HG02623 (cell line): ENCODE measurements at regions not wholly inside any gene's neighbourhood (a gene's known extent, or its start where the extent isn't known, plus 50 kb on each side); places are given as distances from the start of the nearest gene placed in this dataset.

ENCODE experiments used
- ATAC-seq: cut with Tn5 transposase; IDR thresholded peaks from one replicate; pipeline ENCODE4 v1.9.1; 2021; ENCODE audit warnings: moderate library complexity; ENCODE audit not compliant: unreplicated experiment

GRCh38 chr18:60319129-60319528, 53.4 kb downstream of the MC4R start:
- ATAC-seq, result no peak

- ATAC-seq, result no peak
Measured at GRCh38 chr18:60311676-60312360, 60.8 kb downstream of the MC4R start.

GRCh38 chr18:60295674-60296073, 76.9 kb downstream of the MC4R start:
- ATAC-seq, result no peak

- ATAC-seq, result no peak
Measured at GRCh38 chr18:60292186-60292585, 80.4 kb downstream of the MC4R start.

DNA sequence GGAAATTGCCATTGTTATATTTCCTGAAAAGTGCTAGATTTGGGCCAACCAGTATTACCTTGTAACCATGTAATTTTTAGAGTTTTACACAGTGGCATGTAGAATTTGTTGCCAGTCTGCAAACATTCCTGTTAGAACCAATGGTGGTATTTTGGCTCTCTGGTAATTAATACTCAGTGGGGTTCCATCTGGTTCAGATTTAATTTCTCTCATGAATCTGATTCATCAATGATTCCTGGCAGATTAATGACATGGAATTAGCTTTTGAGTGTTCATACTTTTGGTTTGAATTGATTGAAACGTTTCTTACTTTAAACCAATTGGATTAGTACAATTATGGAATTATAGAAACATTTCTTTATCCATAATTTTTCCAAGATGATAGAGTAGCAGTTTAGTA, 93.2 kb downstream of the MC4R start:
- no peak for ATAC-seq

DNA sequence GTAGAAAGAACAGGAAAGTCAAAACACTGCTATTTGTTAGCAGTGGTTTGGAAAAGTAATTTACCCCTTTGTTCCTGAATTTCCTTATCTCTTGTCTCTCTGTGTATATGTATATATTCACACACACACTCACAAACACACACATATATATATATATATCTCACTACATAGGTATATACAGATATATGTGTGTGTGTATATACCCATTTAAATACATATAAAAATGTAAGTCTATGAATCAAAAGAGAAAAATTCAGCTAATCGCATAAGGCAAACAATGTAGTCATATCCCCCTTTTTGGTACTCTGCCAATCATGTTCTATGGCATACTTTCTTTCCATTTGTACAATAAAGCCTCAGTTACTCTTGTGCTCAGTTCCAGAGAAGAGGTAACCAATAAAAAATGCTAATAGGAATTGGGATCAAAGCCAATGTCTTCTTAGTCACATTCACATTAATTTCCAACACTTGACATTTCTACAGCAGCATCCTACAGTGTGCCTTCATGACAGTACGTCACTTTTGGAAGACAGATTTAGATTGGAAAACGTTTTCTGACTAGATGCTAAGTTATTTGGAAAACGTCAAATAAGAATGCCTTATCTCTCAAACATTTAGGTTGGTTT, 94.6 kb downstream of the MC4R start:
- ATAC-seq, result no peak

DNA sequence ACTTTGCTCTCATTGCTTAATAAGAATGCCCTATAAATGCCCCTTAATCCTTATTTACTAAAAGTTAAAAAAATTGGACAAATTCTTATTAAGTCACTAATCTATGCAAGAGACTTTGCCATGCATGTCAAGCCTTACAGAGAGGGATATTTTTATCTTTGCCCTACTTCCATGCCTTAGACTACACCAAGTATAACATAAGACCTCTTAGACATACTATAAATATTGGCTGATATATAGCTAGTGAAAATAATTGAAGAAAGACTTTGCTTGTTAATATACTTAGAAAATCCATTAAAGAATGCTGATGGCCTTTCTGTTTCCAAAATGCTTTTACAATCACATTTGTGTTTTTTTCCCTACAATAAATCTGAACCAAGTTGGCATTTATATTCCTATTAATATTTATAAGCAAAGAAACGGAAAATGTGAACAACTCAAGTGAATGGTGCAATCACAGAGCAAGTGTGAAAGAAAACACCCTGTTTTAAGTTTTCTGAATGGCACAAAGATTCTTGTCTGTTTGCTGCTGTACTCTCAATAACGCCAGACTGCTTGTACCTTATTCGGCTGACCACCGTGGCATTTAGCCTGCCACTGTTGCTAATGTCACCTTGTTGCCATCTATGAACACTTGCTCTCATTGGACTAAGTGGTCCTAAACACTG, 105.0 kb downstream of the MC4R start:
- no peak for ATAC-seq

- no peak for ATAC-seq
Measured at GRCh38 chr18:60266558-60266957, 106.0 kb downstream of the MC4R start.

- ATAC-seq, result peak; percentile 93
Measured at GRCh38 chr18:60259052-60259681, 113.4 kb downstream of the MC4R start.

GRCh38 chr18:60249388-60249787, 123.2 kb downstream of the MC4R start:
- no peak for ATAC-seq

GRCh38 chr18:60248336-60249330, 123.9 kb downstream of the MC4R start:
- no peak for ATAC-seq

GRCh38 chr18:60247103-60247502, 125.5 kb downstream of the MC4R start:
- peak; percentile 74 for ATAC-seq

DNA sequence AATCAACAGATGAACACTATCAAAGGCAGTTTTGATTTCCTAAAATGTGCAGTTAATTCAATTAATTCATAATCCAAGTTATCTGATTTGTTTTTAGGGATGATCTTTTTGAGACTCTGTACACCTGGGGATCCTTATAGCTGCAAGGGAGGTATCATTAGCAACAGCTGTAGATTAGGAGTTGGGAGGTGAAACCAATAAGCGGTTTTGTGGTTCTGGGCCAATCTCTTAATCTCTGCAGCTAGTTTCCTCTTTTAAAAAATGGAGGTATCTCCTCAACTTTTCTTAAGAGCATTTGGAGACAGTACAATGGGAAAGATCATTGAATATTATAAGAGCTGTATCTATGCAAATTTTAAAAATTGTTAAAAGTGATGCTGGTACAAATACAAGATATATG, 126.0 kb downstream of the MC4R start:
- ATAC-seq, result peak; percentile 75

- ATAC-seq, result no peak
Measured at GRCh38 chr18:60245096-60245495, 127.5 kb downstream of the MC4R start.

GRCh38 chr18:60239024-60239710, 133.4 kb downstream of the MC4R start:
- ATAC-seq, result peak; percentile 92

GRCh38 chr18:60235164-60235563, 137.4 kb downstream of the MC4R start:
- no peak for ATAC-seq

GRCh38 chr18:60232541-60232940, 140.0 kb downstream of the MC4R start:
- peak; percentile 54 for ATAC-seq

DNA sequence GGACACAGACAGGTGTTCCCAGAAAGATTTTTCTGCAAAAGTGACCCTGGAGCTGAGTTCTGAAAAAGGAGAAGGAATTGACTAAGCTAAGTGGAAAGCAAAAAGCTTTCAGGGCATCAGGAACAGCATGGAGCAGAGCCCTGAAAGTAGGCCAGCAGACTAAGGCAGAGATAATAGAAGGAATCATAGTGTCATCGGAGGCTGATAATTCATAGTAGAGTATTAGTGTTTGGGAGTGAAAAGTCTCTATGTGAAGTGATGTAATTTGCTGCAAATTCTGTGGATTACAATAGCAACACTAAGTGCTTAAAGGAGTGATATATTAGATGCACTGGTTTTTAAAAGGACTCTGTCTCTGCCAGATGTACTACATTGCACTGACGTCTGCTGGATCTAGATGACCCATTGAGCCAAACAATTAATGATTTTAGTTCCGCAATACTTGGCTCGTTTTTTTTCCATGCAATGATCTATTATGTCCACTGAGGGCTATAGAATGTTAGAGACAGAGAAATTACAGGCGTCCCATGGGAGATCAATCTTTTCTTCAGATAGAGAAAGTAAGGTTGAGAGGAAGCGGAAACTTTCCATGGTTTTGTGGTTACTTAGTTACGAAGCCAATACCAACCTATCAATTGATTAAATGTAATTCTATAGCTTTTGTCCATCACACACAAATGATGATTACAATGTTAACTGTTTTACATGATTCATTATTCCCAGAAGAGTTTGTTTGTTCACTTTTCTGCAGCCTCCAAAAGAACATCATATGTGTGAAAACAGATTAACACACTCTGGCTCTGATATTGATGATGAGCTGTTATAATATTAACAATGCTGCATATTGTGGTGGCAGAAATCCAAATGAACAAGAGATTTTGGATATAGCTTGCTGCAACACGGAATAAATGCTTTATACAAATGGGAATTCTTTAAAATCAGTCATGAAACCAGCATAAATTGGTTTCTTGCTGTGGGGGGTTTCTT, 143.7 kb downstream of the MC4R start:
- ATAC-seq, result no peak

DNA sequence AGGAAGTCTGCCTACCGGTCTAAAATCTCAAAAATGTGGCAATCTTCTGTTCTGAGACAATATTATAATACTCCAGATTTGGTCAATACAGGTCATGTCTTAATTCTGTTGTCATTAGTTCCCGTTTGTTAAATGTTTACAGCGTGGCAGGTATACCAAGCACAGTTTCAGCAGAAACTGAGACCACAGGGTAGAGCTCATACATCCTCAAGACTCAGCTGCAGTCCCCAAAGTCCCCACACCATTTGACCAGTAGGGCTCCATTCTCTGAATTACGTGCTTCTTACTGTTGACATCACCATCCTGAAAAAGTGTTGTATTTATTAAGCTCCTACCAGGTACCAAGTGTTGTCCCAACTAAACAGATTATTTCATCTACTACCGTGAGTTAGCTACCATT, 157.1 kb downstream of the MC4R start:
- no peak for ATAC-seq
